GM12878 (cell line): ENCODE measurements at regions not wholly inside any gene's neighbourhood (a gene's known extent, or its start where the extent isn't known, plus 50 kb on each side); places are given as distances from the start of the nearest gene placed in this dataset.
A peak's percentile ranks its signal among the peaks of the same experiment; 100 is the strongest.

Experiments used
- ATAC-seq: fragments of 200-7000 bp; cut with Tn5 transposase; 3 replicates; pipeline ENCODE4 v1.9.1; 2020; ENCODE audit warnings: mild to moderate bottlenecking, moderate library complexity
- BruUV-seq: library from RNA; stranded (reverse); fragments of 400-500 nt; replicated peaks from 2 replicates; lab custom pipeline; 2021; lab: Mats Ljungman, UMichigan
- CTCF ChIA-PET: fragments of 300-600 bp; sonication (Branson Sonifier 250); formaldehyde crosslinking; extraction: SDS; loops from one replicate; lab custom pipeline; 2021; ENCODE audit warnings: inconsistent platforms; lab: Yijun Ruan, JAX
- POLR2A ChIA-PET: fragments of 350-600 bp; formaldehyde crosslinking; extraction: SDS; loops from one replicate; lab custom pipeline; 2021; ENCODE audit warnings: inconsistent platforms; lab: Charles Lee
- RAD21 ChIA-PET: fragments of 300-600 bp; sonication (Branson Sonifier 250); formaldehyde crosslinking; loops from one replicate; lab custom pipeline; 2023; ENCODE audit warnings: antibody characterized with exemption; ENCODE audit not compliant: unreplicated experiment; lab: Charles Lee
- SMC1A ChIA-PET: fragments of 300-600 bp; sonication (Branson Sonifier 250); formaldehyde crosslinking; loops from one replicate; lab custom pipeline; 2023; ENCODE audit not compliant: unreplicated experiment, uncharacterized antibody; lab: Charles Lee
- DNase-seq: peaks from one replicate; pipeline ENCODE4 v3.0.0-alpha.2; 2011; ENCODE audit warnings: low read depth, low spot score
- FAIRE-seq: peaks from 3 replicates; lab custom pipeline; 2011; peaks lifted over from hg19 to GRCh38; lab: Jason Lieb, UNC
- H2AFZ ChIP-seq: 2 replicates; pipeline ENCODE4 v1.6.0; 2011; ENCODE audit warnings: low read depth, low read length, control low read depth; ENCODE audit not compliant: control insufficient read depth
- H3K27ac ChIP-seq: 2 replicates; pipeline ENCODE4 v1.5.1; 2011; ENCODE audit warnings: control low read depth; ENCODE audit not compliant: control insufficient read depth, insufficient read depth
- H3K27me3 ChIP-seq, 2 experiments: replicated peaks in 1 of 2; 2 replicates each; pipeline versions ENCODE4 v1.6.0 to v1.6.1; 2011; ENCODE audit warnings: low read length in 1 of 2; ENCODE audit not compliant: control insufficient read depth in 2 of 2, insufficient read depth in 2 of 2
- H3K36me3 ChIP-seq, 2 experiments: 2 replicates each; pipeline ENCODE4 v1.5.1; 2011; ENCODE audit warnings: low read length in 1 of 2; ENCODE audit not compliant: control insufficient read depth in 2 of 2, insufficient read depth in 2 of 2
- H3K4me1 ChIP-seq: 2 replicates; pipeline ENCODE4 v1.6.1; 2011; ENCODE audit warnings: mild to moderate bottlenecking, low read length, moderate library complexity, mixed read lengths; ENCODE audit not compliant: control insufficient read depth, insufficient read depth
- H3K4me2 ChIP-seq: 2 replicates; pipeline ENCODE4 v1.6.0; 2011; ENCODE audit warnings: control low read depth; ENCODE audit not compliant: control insufficient read depth, insufficient read depth
- H3K4me3 ChIP-seq: fragments of 200-600 bp; sonication (generic); 2 replicates; pipeline ENCODE4 v1.5.1; 2016
- H3K79me2 ChIP-seq: 2 replicates; pipeline ENCODE4 v1.6.0; 2011; ENCODE audit warnings: low read length; ENCODE audit not compliant: control insufficient read depth, insufficient read depth
- H3K9ac ChIP-seq: 2 replicates; pipeline ENCODE4 v1.8.0; 2011; ENCODE audit warnings: low read length, control low read depth, mixed read lengths; ENCODE audit not compliant: control insufficient read depth, insufficient read depth
- H3K9me3 ChIP-seq: replicated peaks from 3 replicates; pipeline ENCODE4 v1.5.1; 2011; ENCODE audit warnings: mild to moderate bottlenecking, low read length; ENCODE audit not compliant: control insufficient read depth, insufficient read depth
- H4K20me1 ChIP-seq: 2 replicates; pipeline ENCODE4 v1.6.0; 2011; ENCODE audit not compliant: control insufficient read depth, insufficient read depth
- RAD21 ChIP-seq: IDR thresholded peaks from 2 replicates; pipeline ENCODE4 v1.6.1; 2011; ENCODE audit warnings: mild to moderate bottlenecking, low read depth, low read length, moderate library complexity; ENCODE audit not compliant: insufficient read depth
- ZNF384 ChIP-seq: IDR thresholded peaks from 2 replicates; pipeline ENCODE4 v1.6.1; 2012; ENCODE audit warnings: low read depth, mild to moderate bottlenecking, low read length, improper control_type of control experiment, borderline replicate concordance
- WGBS: methylation state at CpG from one replicate; pipeline ENCODE4 v1.1.6; 2016; ENCODE audit warnings: low lambda C conversion rate; ENCODE audit not compliant: insufficient replicate concordance, insufficient coverage; ENCODE audit errors: missing lambda C conversion rate; 5-methylcytosine and 5-hydroxymethylcytosine counted together
- in situ Hi-C: fragments of 300-500 bp; cut with MboI; formaldehyde crosslinking; loops from 9 replicates; pipeline ENCODE4 v1.14.3; 2018; ENCODE audit warnings: mixed read lengths
- intact Hi-C: fragments of 100-400 bp; cut with micrococcal nuclease; formaldehyde crosslinking; loops from one replicate; pipeline ENCODE4 v1.14.2; 2022; ENCODE audit not compliant: unreplicated experiment
- TF ChIP-seq, protein P1 (sequence below), 3 experiments: IDR thresholded peaks in 2 of 3; conservative IDR thresholded peaks in 1 of 3; 2 replicates each; pipeline ENCODE4 v1.5.1; 2011; ENCODE audit warnings: low read depth in 3 of 3, low read length in 3 of 3, mild to moderate bottlenecking in 3 of 3, control low read depth in 2 of 3, moderate library complexity in 2 of 3, inconsistent platforms in 1 of 3, mixed read lengths in 1 of 3; ENCODE audit not compliant: control insufficient read depth in 2 of 3, insufficient read depth in 1 of 3; ENCODE audit errors: extremely low read depth in 1 of 3
- TF ChIP-seq, protein P2 (sequence below): fragments of 450-650 bp; IDR thresholded peaks from 2 replicates; pipeline ENCODE4 v1.6.1; 2014; ENCODE audit warnings: mild to moderate bottlenecking

DNA sequence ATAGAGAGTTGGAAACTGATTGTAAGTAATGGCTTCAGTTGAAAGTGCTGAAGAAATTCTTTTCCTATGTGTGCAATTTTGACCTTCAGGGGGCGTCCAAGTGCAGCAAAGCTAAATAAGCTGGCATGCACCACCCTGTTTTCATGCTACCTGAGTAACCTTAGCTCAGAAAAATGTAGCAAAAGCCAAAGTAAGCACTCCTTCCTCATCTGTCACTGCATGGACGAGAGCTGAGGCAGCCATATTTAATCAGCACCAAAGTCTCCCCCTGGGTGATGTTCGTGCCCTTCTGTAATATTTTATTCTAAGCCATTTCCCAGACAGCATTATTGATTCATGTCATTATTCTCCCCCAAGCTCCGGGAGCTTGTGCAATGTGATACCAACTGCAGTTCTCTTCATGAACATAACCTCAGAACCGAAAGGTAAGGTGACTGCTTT lies 123.1 kb downstream of the RPS12 start:
- ChIA-PET RAD21 (interaction anchor here (0.5 kb wide), 1 partner anchor 110 kb away, joined by 3 read pairs; no protein-coding TSS in a partner anchor), POLR2A (no interaction called here), CTCF (interaction anchor here (0.9 kb wide), 2 partner anchors 13 to 28 kb away, joined by 3 to 4 read pairs; no protein-coding TSS in a partner anchor), SMC1A (no interaction called here)
- Histone ChIP-seq H3K27ac (no peak overlapping the region), H3K79me2 (no peaks in the 10 kb centered on the region), H2AFZ (no peak overlapping the region), H3K4me3 (no peak overlapping the region), H3K9me3 (no peaks in the 10 kb centered on the region), H3K9ac (no peak overlapping the region), H3K4me2 (no peak overlapping the region), H3K4me1 (no peaks in the 10 kb centered on the region), H3K36me3 (no peaks in the 10 kb centered on the region), H3K27me3 (peaks cover 2 to 3% of the 10 kb centered on the region in 2 experiments; a peak in 2 of 4 replicates), H4K20me1 (no peaks in the 10 kb centered on the region)
- FAIRE-seq (no peak), DNase-seq (no peak), ATAC-seq (peak; percentile 62)
- TF ChIP-seq, protein P1, sequence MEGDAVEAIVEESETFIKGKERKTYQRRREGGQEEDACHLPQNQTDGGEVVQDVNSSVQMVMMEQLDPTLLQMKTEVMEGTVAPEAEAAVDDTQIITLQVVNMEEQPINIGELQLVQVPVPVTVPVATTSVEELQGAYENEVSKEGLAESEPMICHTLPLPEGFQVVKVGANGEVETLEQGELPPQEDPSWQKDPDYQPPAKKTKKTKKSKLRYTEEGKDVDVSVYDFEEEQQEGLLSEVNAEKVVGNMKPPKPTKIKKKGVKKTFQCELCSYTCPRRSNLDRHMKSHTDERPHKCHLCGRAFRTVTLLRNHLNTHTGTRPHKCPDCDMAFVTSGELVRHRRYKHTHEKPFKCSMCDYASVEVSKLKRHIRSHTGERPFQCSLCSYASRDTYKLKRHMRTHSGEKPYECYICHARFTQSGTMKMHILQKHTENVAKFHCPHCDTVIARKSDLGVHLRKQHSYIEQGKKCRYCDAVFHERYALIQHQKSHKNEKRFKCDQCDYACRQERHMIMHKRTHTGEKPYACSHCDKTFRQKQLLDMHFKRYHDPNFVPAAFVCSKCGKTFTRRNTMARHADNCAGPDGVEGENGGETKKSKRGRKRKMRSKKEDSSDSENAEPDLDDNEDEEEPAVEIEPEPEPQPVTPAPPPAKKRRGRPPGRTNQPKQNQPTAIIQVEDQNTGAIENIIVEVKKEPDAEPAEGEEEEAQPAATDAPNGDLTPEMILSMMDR (IDR thresholded peaks at IDR 0.05 in 2 of 3, conservative IDR thresholded peaks at IDR 0.05 in 1 of 3; ENCODE audit: control insufficient read depth in 2 of 3, extremely low read depth in 1 of 3, insufficient read depth in 1 of 3, low read depth in 3 of 3, low read length in 3 of 3), result peak; percentile 42 to 43 (median 42); a peak in 5 of 6 replicates
- TF ChIP-seq RAD21, result peak; percentile 30; the same call in 1 of the 2 replicates
- no peak for TF ChIP-seq ZNF384
- TF ChIP-seq, protein P2, sequence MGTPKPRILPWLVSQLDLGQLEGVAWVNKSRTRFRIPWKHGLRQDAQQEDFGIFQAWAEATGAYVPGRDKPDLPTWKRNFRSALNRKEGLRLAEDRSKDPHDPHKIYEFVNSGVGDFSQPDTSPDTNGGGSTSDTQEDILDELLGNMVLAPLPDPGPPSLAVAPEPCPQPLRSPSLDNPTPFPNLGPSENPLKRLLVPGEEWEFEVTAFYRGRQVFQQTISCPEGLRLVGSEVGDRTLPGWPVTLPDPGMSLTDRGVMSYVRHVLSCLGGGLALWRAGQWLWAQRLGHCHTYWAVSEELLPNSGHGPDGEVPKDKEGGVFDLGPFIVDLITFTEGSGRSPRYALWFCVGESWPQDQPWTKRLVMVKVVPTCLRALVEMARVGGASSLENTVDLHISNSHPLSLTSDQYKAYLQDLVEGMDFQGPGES, result no peak
- intact Hi-C loops (no loop called here), in situ Hi-C loops (no loop called here)
- BruUV-seq, result no TSS peak
- WGBS, result 21% methylated on average over 5 of the region's 5 CpGs
